Left forelimb (tissue), 1 donor: ENCODE measurements at regions not wholly inside any gene's neighbourhood (a gene's known extent, or its start where the extent isn't known, plus 50 kb on each side); places are given as distances from the start of the nearest gene placed in this dataset.

Source experiments
- DNase-seq: peaks from one replicate; pipeline ENCODE4 v3.0.0-alpha.2; 2018; ENCODE audit warnings: low spot score

GRCh38 chr2:59920961-59921360 lies 632.5 kb downstream of the BCL11A start:
- DNase-seq = no peak

- no peak for DNase-seq
Observed at GRCh38 chr2:59920307-59920706, 633.1 kb downstream of the BCL11A start.

- no peak for DNase-seq
Observed at GRCh38 chr2:59919579-59919978, 633.9 kb downstream of the BCL11A start.

GRCh38 chr2:59912042-59912441 lies 641.4 kb downstream of the BCL11A start:
- DNase-seq = no peak

GRCh38 chr2:59910166-59910565 lies 643.3 kb downstream of the BCL11A start:
- DNase-seq = no peak

GRCh38 chr2:59909147-59909546 lies 644.3 kb downstream of the BCL11A start:
- no peak for DNase-seq

- no peak for DNase-seq
Observed at GRCh38 chr2:59905731-59906130, 647.7 kb downstream of the BCL11A start.

GRCh38 chr2:59903994-59904544 lies 649.4 kb downstream of the BCL11A start:
- no peak for DNase-seq

GRCh38 chr2:59900728-59901452 lies 652.6 kb downstream of the BCL11A start:
- no peak for DNase-seq

GRCh38 chr2:59899692-59900091 lies 653.8 kb downstream of the BCL11A start:
- DNase-seq = no peak

- DNase-seq = no peak
Observed at GRCh38 chr2:59896499-59897245, 656.8 kb downstream of the BCL11A start.

GRCh38 chr2:59893612-59894011 lies 659.8 kb downstream of the BCL11A start:
- DNase-seq = no peak

GRCh38 chr2:59892398-59892797 lies 661.1 kb downstream of the BCL11A start:
- no peak for DNase-seq

- DNase-seq = no peak
Observed at GRCh38 chr2:59889305-59889704, 664.1 kb downstream of the BCL11A start.

GRCh38 chr2:59888706-59889105 lies 664.7 kb downstream of the BCL11A start:
- DNase-seq = no peak

- DNase-seq = no peak
Observed at GRCh38 chr2:59888015-59888414, 665.4 kb downstream of the BCL11A start.

- DNase-seq = no peak
Observed at GRCh38 chr2:59887366-59887765, 666.1 kb downstream of the BCL11A start.

- no peak for DNase-seq
Observed at GRCh38 chr2:59886759-59887158, 666.7 kb downstream of the BCL11A start.

GRCh38 chr2:59885541-59885940 lies 667.9 kb downstream of the BCL11A start:
- DNase-seq = no peak

GRCh38 chr2:59884166-59884565 lies 669.3 kb downstream of the BCL11A start:
- no peak for DNase-seq

GRCh38 chr2:59882822-59883221 lies 670.6 kb downstream of the BCL11A start:
- DNase-seq = no peak

GRCh38 chr2:59882279-59882678 lies 671.2 kb downstream of the BCL11A start:
- no peak for DNase-seq

GRCh38 chr2:59881218-59881617 lies 672.2 kb downstream of the BCL11A start:
- no peak for DNase-seq
